GM12801 (cell line): ENCODE measurements at regions not wholly inside any gene's neighbourhood (a gene's known extent, or its start where the extent isn't known, plus 50 kb on each side); places are given as distances from the start of the nearest gene placed in this dataset.

Source experiments
- TF ChIP-seq, protein P1 (sequence below): IDR thresholded peaks from one replicate; pipeline ENCODE4 v1.5.1; 2011; ENCODE audit warnings: control low read depth; ENCODE audit not compliant: insufficient read length; ENCODE audit errors: extremely low read depth

DNA sequence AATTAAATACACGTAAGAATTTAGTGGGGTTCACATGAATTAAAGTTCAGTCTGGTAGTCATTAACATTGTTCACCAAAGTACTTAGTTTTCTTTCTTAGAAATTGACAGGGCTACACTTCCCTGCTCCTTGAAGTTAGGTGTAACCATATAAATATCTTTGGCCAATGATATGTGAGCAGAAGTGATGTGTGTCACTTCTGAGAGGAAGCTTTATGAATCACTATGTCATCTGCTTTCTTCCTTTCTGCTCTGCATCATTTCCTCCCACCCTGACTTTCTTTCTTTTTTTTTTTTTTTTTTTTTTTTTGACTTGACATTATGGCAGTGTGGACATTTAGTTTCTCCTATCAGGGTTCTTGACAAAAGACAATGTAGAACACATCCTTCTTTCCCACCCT is 156.2 kb upstream of the COL8A1 start:
- TF ChIP-seq, protein P1, sequence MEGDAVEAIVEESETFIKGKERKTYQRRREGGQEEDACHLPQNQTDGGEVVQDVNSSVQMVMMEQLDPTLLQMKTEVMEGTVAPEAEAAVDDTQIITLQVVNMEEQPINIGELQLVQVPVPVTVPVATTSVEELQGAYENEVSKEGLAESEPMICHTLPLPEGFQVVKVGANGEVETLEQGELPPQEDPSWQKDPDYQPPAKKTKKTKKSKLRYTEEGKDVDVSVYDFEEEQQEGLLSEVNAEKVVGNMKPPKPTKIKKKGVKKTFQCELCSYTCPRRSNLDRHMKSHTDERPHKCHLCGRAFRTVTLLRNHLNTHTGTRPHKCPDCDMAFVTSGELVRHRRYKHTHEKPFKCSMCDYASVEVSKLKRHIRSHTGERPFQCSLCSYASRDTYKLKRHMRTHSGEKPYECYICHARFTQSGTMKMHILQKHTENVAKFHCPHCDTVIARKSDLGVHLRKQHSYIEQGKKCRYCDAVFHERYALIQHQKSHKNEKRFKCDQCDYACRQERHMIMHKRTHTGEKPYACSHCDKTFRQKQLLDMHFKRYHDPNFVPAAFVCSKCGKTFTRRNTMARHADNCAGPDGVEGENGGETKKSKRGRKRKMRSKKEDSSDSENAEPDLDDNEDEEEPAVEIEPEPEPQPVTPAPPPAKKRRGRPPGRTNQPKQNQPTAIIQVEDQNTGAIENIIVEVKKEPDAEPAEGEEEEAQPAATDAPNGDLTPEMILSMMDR: no peak

DNA sequence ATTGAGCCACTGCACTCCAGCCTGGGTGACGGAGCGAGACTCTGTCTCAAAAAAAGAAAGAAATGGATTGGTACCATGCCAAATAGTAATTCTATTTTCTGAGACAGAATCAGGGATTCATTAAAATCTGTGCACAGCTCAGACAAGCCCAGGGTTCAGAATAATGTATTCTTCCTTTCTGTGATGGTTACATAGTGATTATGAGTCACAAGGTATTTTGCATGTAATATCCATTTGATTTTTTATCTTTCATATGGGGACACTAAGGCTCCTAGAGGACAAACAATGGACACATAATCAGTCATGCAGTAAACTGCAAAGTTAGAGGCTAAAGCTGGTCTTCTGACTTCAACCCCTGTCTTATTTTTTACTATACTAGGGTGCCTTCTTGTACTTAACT is 156.8 kb upstream of the COL8A1 start:
- TF ChIP-seq, protein P1: no peak

DNA sequence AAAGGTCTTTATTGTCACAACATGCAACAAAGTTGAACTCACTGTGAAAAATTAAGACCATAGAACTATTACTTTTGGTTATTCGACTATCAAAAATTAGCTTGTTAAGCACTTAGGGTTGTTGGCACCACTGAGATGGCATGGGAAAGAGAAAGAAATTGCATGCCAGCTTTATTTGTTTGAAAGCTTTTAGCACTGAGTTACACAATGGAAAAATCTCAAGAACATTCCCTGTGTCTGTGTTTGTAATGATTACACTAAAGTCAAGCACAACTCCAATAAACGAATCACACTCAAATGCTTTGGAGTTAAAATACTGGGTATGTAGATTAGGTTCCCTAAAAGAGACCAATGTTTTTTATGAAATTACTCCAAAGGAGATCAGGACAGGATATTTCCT is 158.6 kb upstream of the COL8A1 start:
- TF ChIP-seq, protein P1: no peak

DNA sequence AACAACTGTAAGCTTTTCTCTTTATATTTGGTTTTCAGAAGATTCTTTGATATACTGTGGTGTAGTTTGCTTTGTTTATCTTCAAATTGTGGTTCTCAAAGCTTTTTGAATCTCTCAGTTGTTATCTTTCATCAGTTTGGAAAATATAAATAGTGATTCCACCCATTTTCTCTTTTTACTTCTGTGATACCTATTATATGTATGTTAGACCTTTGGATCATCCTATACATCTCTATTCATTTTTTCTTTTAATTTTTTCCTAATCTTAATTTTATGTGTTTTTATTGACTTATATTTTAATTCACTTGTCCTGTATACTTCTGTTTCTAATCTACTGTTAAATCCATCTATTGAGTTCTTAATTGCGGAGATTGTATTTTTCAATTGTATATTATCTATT is 160.7 kb upstream of the COL8A1 start:
- TF ChIP-seq, protein P1: no peak

DNA sequence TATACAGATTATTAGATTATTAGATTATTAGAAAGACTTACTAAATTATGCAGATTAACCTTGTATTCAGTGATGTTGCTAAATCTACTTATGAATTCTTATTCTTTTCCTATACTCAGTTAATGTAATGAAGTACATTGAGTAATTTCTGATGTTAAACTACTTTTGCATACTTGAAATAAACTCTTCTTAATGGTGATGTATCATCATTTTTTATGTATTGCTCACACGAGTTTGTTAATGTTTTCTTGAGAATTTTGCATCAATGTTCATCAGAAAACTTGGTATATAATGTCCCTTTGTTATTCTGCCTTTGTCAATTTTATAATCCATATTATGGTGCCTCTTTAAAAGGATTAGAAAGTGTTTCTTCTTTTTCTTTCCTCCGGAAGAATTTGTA is 163.2 kb upstream of the COL8A1 start:
- TF ChIP-seq, protein P1: no peak

DNA sequence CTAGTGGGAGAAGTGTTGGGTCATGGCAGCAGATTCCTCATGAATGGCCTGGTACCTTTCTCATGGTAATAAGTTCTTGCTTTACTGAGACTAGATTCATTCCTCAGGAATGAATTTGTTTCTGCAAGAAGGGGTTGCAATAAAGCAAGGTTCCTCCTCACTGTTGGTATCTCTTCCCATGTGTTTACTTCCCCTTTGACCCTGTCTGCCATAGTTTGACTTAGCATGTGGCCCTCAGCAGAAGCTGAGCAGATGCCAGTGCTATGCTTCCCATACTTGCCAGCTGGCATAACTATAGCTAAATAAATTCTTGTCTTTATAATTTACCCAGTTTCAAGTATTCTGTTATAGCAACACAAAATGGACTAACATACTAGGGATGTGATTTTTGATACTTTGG is 163.6 kb upstream of the COL8A1 start:
- TF ChIP-seq, protein P1: no peak

DNA sequence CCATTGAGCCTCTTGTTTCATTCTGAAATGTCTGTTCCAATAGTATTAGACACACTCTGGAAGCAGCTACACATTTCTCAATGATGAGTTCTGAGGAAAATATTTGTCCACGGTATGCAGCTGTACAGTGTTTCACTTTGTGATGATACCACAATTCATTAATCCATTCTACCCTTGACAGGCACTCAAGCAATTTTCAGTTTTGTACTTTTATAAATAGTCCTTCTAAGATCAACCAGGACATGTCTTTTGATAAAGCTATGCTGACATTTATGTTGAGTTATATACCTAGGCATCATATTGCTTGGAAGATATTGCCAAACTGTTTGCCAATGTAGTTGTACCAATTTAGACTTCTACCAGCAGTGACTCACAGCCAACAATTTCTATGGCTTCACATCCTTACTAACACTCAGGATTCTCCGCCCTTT is 165.1 kb upstream of the COL8A1 start:
- TF ChIP-seq, protein P1: no peak

DNA sequence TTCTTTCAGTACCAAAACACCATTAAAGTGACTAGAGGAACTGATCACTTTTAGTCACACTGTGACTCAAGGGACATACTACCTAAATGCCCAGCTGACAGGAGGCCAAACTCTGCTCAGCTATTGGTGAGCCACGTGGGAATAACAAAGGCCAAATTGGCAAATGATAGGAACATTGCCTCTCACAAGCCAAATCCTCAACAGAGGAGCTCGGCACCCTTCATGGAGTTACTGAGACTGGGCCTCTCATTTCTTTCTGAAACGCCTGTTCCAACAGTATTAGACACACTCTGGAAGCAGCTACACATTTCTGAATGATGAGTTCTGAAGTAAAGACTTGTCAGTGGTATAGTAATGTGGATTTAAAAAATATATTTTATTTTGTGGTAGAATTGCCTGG is 166.0 kb upstream of the COL8A1 start:
- TF ChIP-seq, protein P1: no peak
